ENCODE measurements at regions not wholly inside any gene's neighbourhood (a gene's known extent, or its start where the extent isn't known, plus 50 kb on each side); places are given as distances from the start of the nearest gene placed in this dataset.
A peak's percentile ranks its signal among the peaks of the same experiment; 100 is the strongest.

DNA sequence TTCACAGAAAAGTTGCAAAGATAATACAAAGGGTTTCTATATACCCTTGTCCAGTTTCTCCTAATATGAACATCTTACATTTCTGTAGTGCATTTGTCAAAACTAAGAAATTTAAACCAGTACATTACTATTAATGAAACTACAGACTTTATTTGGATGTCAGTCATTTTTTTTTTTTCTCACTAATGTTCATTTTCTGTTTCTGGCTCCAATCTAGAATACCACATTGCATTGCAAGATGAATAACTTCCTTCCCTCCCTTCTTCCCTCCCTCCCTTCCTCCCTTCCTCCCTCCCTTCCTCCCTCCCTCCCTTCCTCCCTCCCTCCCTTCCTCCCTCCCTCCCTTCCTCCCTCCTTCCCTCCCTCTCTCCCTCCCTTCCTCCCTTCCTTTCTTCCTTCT lies 509.2 kb upstream of the MCTP2 start:
- H3K27ac ChIP-seq (ENCODE audit: extremely low read depth, low read depth, low read length), result no peak overlapping the region
- ATAC-seq, result no peak
- H2AFZ ChIP-seq (ENCODE audit: low read depth, low read length), result no peak overlapping the region
- no TSS peak for BruUV-seq (replicated peaks)
- no peaks in the 10 kb centered on the region for H3K9me3 ChIP-seq (replicated peaks; ENCODE audit: control insufficient read depth, insufficient read depth, low read depth, low read length)
- in situ Hi-C loops (cut with MboI), result no loop called here
- no peak overlapping the region for H3K4me2 ChIP-seq (ENCODE audit: insufficient read depth, low read length)
- H3K27me3 ChIP-seq (ENCODE audit: control insufficient read depth in 2 of 2, insufficient read depth in 2 of 2, low read length in 2 of 2), result no peaks in the 10 kb centered on the region
- ChIA-PET POLR2A (no interaction called here), CTCF (ENCODE audit: low intra/inter-chr PET ratio) (no interaction called here)
- no peak for FAIRE-seq
- H3K4me3 ChIP-seq, result no peak overlapping the region
- no peaks in the 10 kb centered on the region for H3K79me2 ChIP-seq (ENCODE audit: control insufficient read depth, insufficient read depth, low read length)
- DNase-seq (ENCODE audit: extremely low read depth in 1 of 4, low spot score in 3 of 4), result no peak
- H4K20me1 ChIP-seq (replicated peaks; ENCODE audit: control insufficient read depth, insufficient read depth, low read length), result no peaks in the 10 kb centered on the region
- TF ChIP-seq RAD21 (CRISPR knock-in tag; conservative IDR thresholded peaks at IDR 0.05 in 1 of 2, IDR thresholded peaks at IDR 0.05 in 1 of 2) (no peak), PCBP2 (IDR thresholded peaks at IDR 0.05; ENCODE audit: low read depth, low read length, poor library complexity, severe bottlenecking) (peak; percentile 82), HNRNPK (IDR thresholded peaks at IDR 0.05; ENCODE audit: low read depth, low read length, poor library complexity, severe bottlenecking) (peak; percentile 37)
- intact Hi-C loops (cut with micrococcal nuclease), result no loop called here
- no peaks in the 10 kb centered on the region for H3K9me1 ChIP-seq (ENCODE audit: control insufficient read depth, insufficient read depth, low read length)
- H3K36me3 ChIP-seq (ENCODE audit: control insufficient read depth, insufficient read depth, low read length), result no peaks in the 10 kb centered on the region
- H3K4me1 ChIP-seq (replicated peaks in 1 of 2; ENCODE audit: control insufficient read depth in 2 of 2, insufficient read depth in 2 of 2, low read length in 2 of 2), result no peaks in the 10 kb centered on the region
- H3K9ac ChIP-seq (ENCODE audit: insufficient read depth in 1 of 2, low read depth in 2 of 2, low read length in 2 of 2), result no peak overlapping the region

DNA sequence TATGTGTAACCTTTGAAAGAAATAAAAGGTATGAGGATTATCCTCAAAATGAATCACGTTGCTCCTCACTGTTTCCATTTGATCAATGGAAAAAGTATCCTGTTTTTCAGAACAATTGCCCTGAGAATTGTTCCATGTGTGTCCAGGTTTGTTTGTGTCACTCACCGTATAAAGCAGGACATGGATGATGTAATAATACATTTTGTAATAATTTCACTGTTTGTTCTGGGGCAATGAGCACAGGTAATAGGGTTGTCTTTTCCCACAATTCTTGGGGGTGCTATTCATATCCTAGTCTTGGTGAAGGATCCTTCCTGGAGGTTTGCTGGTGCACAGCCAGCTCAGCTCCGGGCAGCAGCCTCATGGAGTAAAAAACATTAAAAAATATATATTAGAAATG lies 510.8 kb upstream of the MCTP2 start:
- no TSS peak for BruUV-seq (replicated peaks)
- TF ChIP-seq FUS (optimal IDR thresholded peaks at IDR 0.05; ENCODE audit: low read depth, low read length) (no peak), NR2C1 (IDR thresholded peaks at IDR 0.05) (no peak), NR2C1 (tag; IDR thresholded peaks at IDR 0.05) (no peak), ZC3H4 (CRISPR knock-in tag; IDR thresholded peaks at IDR 0.05; ENCODE audit: borderline replicate concordance) (no peak), CCNT2 (IDR thresholded peaks at IDR 0.05; ENCODE audit: borderline replicate concordance, extremely low read depth, insufficient read length, low read depth, low read length) (no peak), EGR1 (conservative IDR thresholded peaks at IDR 0.05) (no peak), PHB (CRISPR knock-in tag; IDR thresholded peaks at IDR 0.05) (no peak), FIP1L1 (IDR thresholded peaks at IDR 0.05; ENCODE audit: low read depth, low read length, poor library complexity, severe bottlenecking) (no peak), DPF2 (IDR thresholded peaks at IDR 0.05) (no peak), CREM (IDR thresholded peaks at IDR 0.05; ENCODE audit: low read depth) (no peak), CREBBP (IDR thresholded peaks at IDR 0.05; ENCODE audit: low read depth, low read length) (no peak), DDX20 (tag; IDR thresholded peaks at IDR 0.05; ENCODE audit: low read depth) (no peak), ZNF175 (CRISPR knock-in tag; IDR thresholded peaks at IDR 0.05; ENCODE audit: low read depth) (no peak), MAFG (tag; conservative IDR thresholded peaks at IDR 0.05) (no peak), LARP7 (IDR thresholded peaks at IDR 0.05) (no peak)
- TF ChIP-seq, protein P1, sequence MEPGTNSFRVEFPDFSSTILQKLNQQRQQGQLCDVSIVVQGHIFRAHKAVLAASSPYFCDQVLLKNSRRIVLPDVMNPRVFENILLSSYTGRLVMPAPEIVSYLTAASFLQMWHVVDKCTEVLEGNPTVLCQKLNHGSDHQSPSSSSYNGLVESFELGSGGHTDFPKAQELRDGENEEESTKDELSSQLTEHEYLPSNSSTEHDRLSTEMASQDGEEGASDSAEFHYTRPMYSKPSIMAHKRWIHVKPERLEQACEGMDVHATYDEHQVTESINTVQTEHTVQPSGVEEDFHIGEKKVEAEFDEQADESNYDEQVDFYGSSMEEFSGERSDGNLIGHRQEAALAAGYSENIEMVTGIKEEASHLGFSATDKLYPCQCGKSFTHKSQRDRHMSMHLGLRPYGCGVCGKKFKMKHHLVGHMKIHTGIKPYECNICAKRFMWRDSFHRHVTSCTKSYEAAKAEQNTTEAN (CRISPR knock-in tag; IDR thresholded peaks at IDR 0.05), result no peak

More for the DNA sequence above, 510.8 kb upstream of the MCTP2 start:
- Histone ChIP-seq H3K9me1 (ENCODE audit: control insufficient read depth, insufficient read depth, low read length) (no peaks in the 10 kb centered on the region), H2AFZ (ENCODE audit: low read depth, low read length) (no peak overlapping the region), H3K9ac (ENCODE audit: insufficient read depth in 1 of 2, low read depth in 2 of 2, low read length in 2 of 2) (no peak overlapping the region), H3K4me2 (ENCODE audit: insufficient read depth, low read length) (no peak overlapping the region), H3K4me3 (no peak overlapping the region), H3K4me1 (replicated peaks in 1 of 2; ENCODE audit: control insufficient read depth in 2 of 2, insufficient read depth in 2 of 2, low read length in 2 of 2) (no peaks in the 10 kb centered on the region), H3K36me3 (ENCODE audit: control insufficient read depth, insufficient read depth, low read length) (no peaks in the 10 kb centered on the region), H3K79me2 (ENCODE audit: control insufficient read depth, insufficient read depth, low read length) (no peaks in the 10 kb centered on the region), H3K9me3 (replicated peaks; ENCODE audit: control insufficient read depth, insufficient read depth, low read depth, low read length) (no peaks in the 10 kb centered on the region), H4K20me1 (replicated peaks; ENCODE audit: control insufficient read depth, insufficient read depth, low read length) (no peaks in the 10 kb centered on the region), H3K27ac (ENCODE audit: extremely low read depth, low read depth, low read length) (no peak overlapping the region), H3K27me3 (ENCODE audit: control insufficient read depth in 2 of 2, insufficient read depth in 2 of 2, low read length in 2 of 2) (no peaks in the 10 kb centered on the region)
- ATAC-seq (no peak), FAIRE-seq (no peak), DNase-seq (ENCODE audit: extremely low read depth in 1 of 4, low spot score in 3 of 4) (no peak)
- intact Hi-C loops (cut with micrococcal nuclease) (no loop called here), in situ Hi-C loops (cut with MboI) (no loop called here)
- ChIA-PET POLR2A (interaction anchor here (1.0 kb wide), 1 partner anchor 10 kb away, joined by 3 read pairs; no protein-coding TSS in a partner anchor), CTCF (ENCODE audit: low intra/inter-chr PET ratio) (no interaction called here)
- WGBS (ENCODE audit: insufficient coverage, low coverage, missing lambda C conversion rate), result 0% methylated on average over 3 of the region's 3 CpGs

All from K562 (cell line).